KMS-11 (cell line): ENCODE measurements at regions not wholly inside any gene's neighbourhood (a gene's known extent, or its start where the extent isn't known, plus 50 kb on each side); places are given as distances from the start of the nearest gene placed in this dataset.

Experiments
- H2AFZ ChIP-seq: fragments of 200-600 bp; sonication (generic); 2 replicates; pipeline ENCODE4 v1.6.1; 2016; ENCODE audit warnings: antibody characterized with exemption, mixed run types, low read depth
- H3K27ac ChIP-seq: fragments of 200-600 bp; sonication (generic); 2 replicates; pipeline ENCODE4 v1.6.1; 2016; ENCODE audit warnings: mild to moderate bottlenecking, mixed run types
- H3K27me3 ChIP-seq: fragments of 200-600 bp; sonication (generic); 2 replicates; pipeline ENCODE4 v1.6.1; 2017; ENCODE audit warnings: mild to moderate bottlenecking, low read depth, mixed run types, moderate library complexity; ENCODE audit not compliant: insufficient read depth
- H3K36me3 ChIP-seq: fragments of 200-600 bp; sonication (generic); 2 replicates; pipeline ENCODE4 v1.6.1; 2017; ENCODE audit warnings: mild to moderate bottlenecking, mixed run types; ENCODE audit not compliant: insufficient read depth
- H3K4me1 ChIP-seq: fragments of 200-600 bp; sonication (generic); 2 replicates; pipeline ENCODE4 v1.6.1; 2016; ENCODE audit warnings: mild to moderate bottlenecking, low read depth, mixed run types; ENCODE audit not compliant: poor library complexity, severe bottlenecking
- H3K4me2 ChIP-seq: fragments of 200-600 bp; sonication (generic); 2 replicates; pipeline ENCODE4 v1.7.0; 2016; ENCODE audit warnings: mild to moderate bottlenecking, mixed run types
- H3K4me3 ChIP-seq: fragments of 200-600 bp; sonication (generic); IDR thresholded peaks from 2 replicates; pipeline ENCODE4 v1.6.1; 2017; ENCODE audit warnings: low read depth, low read length, mixed read lengths; ENCODE audit not compliant: insufficient read depth
- H3K79me2 ChIP-seq: fragments of 200-600 bp; sonication (generic); 2 replicates; pipeline ENCODE4 v1.6.1; 2016; ENCODE audit warnings: low read depth, mixed run types; ENCODE audit not compliant: insufficient read depth
- H3K9ac ChIP-seq: fragments of 200-600 bp; sonication (generic); 2 replicates; pipeline ENCODE4 v1.6.1; 2016; ENCODE audit warnings: mild to moderate bottlenecking, mixed run types
- H4K20me1 ChIP-seq: fragments of 200-600 bp; sonication (generic); 2 replicates; pipeline ENCODE4 v1.6.1; 2016; ENCODE audit warnings: mild to moderate bottlenecking, mixed run types; ENCODE audit not compliant: insufficient read depth
- CTCF ChIP-seq: fragments of 200-600 bp; sonication (generic); conservative IDR thresholded peaks from 2 replicates; pipeline ENCODE4 v1.6.1; 2017; ENCODE audit warnings: low read depth, mild to moderate bottlenecking, antibody characterized with exemption, low read length, moderate library complexity, mixed read lengths

DNA sequence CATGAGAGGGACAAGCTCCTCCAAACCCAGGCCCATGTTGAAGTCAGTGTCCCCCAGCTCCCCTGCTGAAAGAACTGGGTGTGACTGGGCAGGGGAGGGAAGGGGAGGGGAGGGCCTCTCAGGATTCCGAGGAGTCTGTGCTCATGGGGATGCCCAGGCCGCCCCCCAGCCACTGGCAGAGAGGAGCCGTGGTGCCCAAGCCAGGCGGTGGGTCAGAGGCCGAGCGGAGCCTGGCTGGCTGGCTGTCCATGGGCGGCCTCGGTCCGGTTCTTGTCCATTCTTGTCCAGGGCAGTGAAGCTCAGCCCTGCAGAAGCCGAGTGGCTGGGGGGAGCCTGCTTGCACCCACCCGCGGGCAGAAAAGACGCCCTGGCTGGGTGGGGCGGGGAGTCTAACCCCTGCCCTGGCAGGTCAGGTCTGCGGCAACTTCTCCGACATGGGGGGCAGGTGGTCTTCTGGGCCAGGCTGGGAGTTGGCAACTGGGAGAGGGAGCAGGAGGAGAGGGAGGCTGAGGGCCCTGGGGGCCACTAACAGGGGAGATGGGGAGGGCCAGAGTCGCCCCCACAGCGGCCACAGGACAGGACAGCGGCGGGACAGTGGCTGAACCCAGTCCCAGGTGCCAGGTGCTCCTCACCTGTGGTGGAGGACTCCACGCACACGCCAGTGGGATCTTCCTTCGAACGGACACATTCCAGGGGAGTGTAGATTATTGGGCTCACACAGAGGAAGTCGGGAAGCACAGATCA is 54.1 kb downstream of the FOXL3 start:
- H2AFZ ChIP-seq, result no peak overlapping the region
- no peak overlapping the region for H3K4me2 ChIP-seq
- no peaks in the 10 kb centered on the region for H3K36me3 ChIP-seq
- H3K79me2 ChIP-seq, result no peaks in the 10 kb centered on the region
- no peak overlapping the region for H3K9ac ChIP-seq
- H3K4me3 ChIP-seq, result no peak overlapping the region
- H3K27ac ChIP-seq, result no peak overlapping the region
- peaks cover 63% of the 10 kb centered on the region; the same call in 1 of the 2 replicates for H3K27me3 ChIP-seq
- H3K4me1 ChIP-seq, result no peaks in the 10 kb centered on the region
- H4K20me1 ChIP-seq, result no peaks in the 10 kb centered on the region
- TF ChIP-seq CTCF, result no peak

GRCh38 chr7:344608-344994 is 54.6 kb downstream of the FOXL3 start:
- Histone ChIP-seq H3K4me2 (no peak overlapping the region), H3K4me3 (no peak overlapping the region), H3K27me3 (peaks cover 57% of the 10 kb centered on the region; the same call in 1 of the 2 replicates), H3K36me3 (no peaks in the 10 kb centered on the region), H3K9ac (no peak overlapping the region), H4K20me1 (no peaks in the 10 kb centered on the region), H2AFZ (no peak overlapping the region), H3K27ac (no peak overlapping the region), H3K4me1 (no peaks in the 10 kb centered on the region), H3K79me2 (no peaks in the 10 kb centered on the region)
- no peak for TF ChIP-seq CTCF

DNA sequence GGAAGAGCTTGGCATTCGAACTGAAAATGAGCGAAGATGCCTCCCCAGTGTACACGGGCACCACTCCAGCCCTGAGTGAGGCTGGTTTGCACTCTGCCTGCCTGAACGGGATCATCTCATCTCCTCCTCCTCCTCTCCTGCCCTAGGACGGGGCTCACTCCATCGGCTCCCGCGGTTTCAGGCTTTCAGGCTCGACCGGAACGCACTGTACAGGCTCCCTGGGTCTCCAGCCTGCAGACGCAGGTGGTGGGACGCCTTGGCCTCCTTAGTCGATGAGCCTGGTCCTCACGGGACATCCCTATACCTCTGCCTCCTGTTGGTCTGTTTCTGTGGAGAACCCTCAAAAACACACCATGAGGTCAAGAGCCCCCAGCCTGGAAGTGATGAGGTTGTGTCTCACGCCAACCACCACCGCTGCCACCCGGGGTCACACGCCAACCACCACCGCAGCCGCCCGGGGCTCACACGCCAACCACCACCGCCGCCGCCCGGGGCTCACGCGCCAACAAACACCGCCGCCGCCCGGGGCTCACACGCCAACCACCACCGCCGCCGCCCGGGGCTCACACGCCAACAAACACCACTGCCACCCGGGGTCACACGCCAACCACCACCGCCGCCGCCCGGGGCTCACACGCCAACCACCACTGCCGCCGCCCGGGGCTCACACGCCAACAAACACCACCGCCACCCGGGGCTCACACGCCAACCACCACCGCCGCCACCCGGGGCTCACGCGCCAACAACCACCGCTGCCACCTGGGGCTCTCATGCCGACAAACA is 56.3 kb downstream of the FOXL3 start:
- TF ChIP-seq CTCF, result no peak
- Histone ChIP-seq H3K4me2 (no peak overlapping the region), H2AFZ (no peak overlapping the region), H3K4me3 (no peak overlapping the region), H3K79me2 (no peaks in the 10 kb centered on the region), H3K27me3 (peaks cover 43% of the 10 kb centered on the region; the same call in 1 of the 2 replicates), H3K9ac (no peak overlapping the region), H3K27ac (no peak overlapping the region), H3K36me3 (no peaks in the 10 kb centered on the region), H4K20me1 (no peaks in the 10 kb centered on the region), H3K4me1 (no peaks in the 10 kb centered on the region)

DNA sequence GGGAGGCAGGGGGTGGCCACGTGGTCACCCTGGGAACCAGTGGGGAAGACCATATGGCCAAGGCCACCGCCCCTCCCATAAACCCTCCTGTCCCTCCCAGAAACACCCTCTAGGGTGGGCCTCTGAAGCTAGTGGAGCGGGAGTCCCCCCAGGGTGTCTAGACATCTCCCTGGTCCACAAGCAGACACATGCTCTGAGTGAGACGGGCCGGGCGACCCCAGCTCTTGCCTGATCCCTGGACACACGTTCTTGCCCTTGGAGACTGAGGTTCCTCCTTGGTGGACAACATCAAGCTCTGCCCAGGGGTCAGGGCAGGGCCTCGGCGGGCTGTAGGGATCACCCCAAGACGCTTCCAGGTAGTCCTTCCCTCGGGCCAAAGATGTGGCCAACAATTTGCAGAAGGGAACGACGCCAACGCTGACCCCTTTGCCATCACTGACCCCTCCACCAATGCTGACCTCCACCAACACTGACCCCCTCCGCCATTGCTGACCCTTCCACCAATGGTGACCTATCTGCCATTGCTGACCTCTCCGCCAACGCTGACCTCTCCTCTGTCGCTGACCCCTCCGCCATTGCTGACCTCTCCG is 57.1 kb downstream of the FOXL3 start:
- H3K27ac ChIP-seq, result no peak overlapping the region
- H3K36me3 ChIP-seq, result no peaks in the 10 kb centered on the region
- H2AFZ ChIP-seq, result no peak overlapping the region
- no peak overlapping the region for H3K9ac ChIP-seq
- H4K20me1 ChIP-seq, result no peaks in the 10 kb centered on the region
- H3K4me2 ChIP-seq, result no peak overlapping the region
- peaks cover 35% of the 10 kb centered on the region; the same call in 1 of the 2 replicates for H3K27me3 ChIP-seq
- H3K4me3 ChIP-seq, result no peak overlapping the region
- H3K4me1 ChIP-seq, result no peaks in the 10 kb centered on the region
- H3K79me2 ChIP-seq, result no peaks in the 10 kb centered on the region
- TF ChIP-seq CTCF, result no peak
